HepG2 (cell line): ENCODE measurements at regions not wholly inside any gene's neighbourhood (a gene's known extent, or its start where the extent isn't known, plus 50 kb on each side); places are given as distances from the start of the nearest gene placed in this dataset.

Source experiments
- ATAC-seq: fragments of 200-7000 bp; cut with Tn5 transposase; 3 replicates; pipeline ENCODE4 v1.9.1; 2020; ENCODE audit warnings: mild to moderate bottlenecking, moderate library complexity
- BruUV-seq: library from RNA; stranded (reverse); fragments of 400-500 nt; replicated peaks from 2 replicates; lab custom pipeline; 2021; lab: Mats Ljungman, UMichigan
- CTCF ChIA-PET: fragments of 300-600 bp; formaldehyde crosslinking; extraction: SDS; loops from one replicate; lab custom pipeline; 2021; ENCODE audit warnings: low total read pairs, inconsistent platforms, low intra/inter-chr PET ratio; lab: Yijun Ruan, JAX
- POLR2A ChIA-PET: fragments of 350-600 bp; sonication (Branson Sonifier 250); formaldehyde crosslinking; loops from one replicate; lab custom pipeline; 2020; ENCODE audit warnings: antibody characterized with exemption, inconsistent platforms; lab: Yijun Ruan, JAX
- DNase-seq: peaks from one replicate; pipeline ENCODE4 v3.0.0-alpha.2; 2015; ENCODE audit warnings: low spot score
- FAIRE-seq: peaks from 3 replicates; lab custom pipeline; 2011; peaks lifted over from hg19 to GRCh38; lab: Jason Lieb, UNC
- H2AFZ ChIP-seq: one replicate; pipeline ENCODE4 v1.6.1; 2011; ENCODE audit warnings: low read length, inconsistent platforms
- H3K27ac ChIP-seq: fragments of 300-600 bp; 3 replicates; pipeline ENCODE4 v1.8.0; 2011; ENCODE audit warnings: mixed run types, mild to moderate bottlenecking, mixed read lengths, low read length, inconsistent platforms; ENCODE audit not compliant: insufficient read depth; ENCODE audit errors: extremely low read length
- H3K27me3 ChIP-seq, 2 experiments: fragments of 200-600 bp in 1 of 2; 2 replicates in 1 of 2; 3 replicates in 1 of 2; pipeline versions ENCODE4 v1.6.0 to v1.8.0; 2011; ENCODE audit warnings: low read length in 2 of 2, mild to moderate bottlenecking in 2 of 2, moderate library complexity in 2 of 2, inconsistent platforms in 1 of 2; ENCODE audit not compliant: insufficient read depth in 2 of 2, control insufficient read depth in 1 of 2
- H3K36me3 ChIP-seq, 2 experiments: fragments of 200-600 bp in 1 of 2; replicated peaks in 1 of 2; 2 replicates in 1 of 2; 3 replicates in 1 of 2; pipeline versions ENCODE4 v1.5.1 to v1.8.0; 2011; ENCODE audit warnings: low read length in 2 of 2, inconsistent platforms in 1 of 2; ENCODE audit not compliant: insufficient read depth in 2 of 2, control insufficient read depth in 1 of 2
- H3K4me1 ChIP-seq: 2 replicates; pipeline ENCODE4 v1.5.1; 2012; ENCODE audit warnings: low read length, inconsistent platforms; ENCODE audit not compliant: insufficient read depth
- H3K4me2 ChIP-seq: 2 replicates; pipeline ENCODE4 v1.6.0; 2011; ENCODE audit warnings: low read depth, low read length, inconsistent platforms
- H3K4me3 ChIP-seq, 3 experiments: fragments of 200-600 bp in 1 of 3; sonication (generic), shearing (Covaris generic) in 1 of 3; replicated peaks in 1 of 3; 2 replicates each; pipeline ENCODE4 v1.5.1; 2011 to 2016; ENCODE audit warnings: low read length in 3 of 3, inconsistent platforms in 2 of 3, low read depth in 2 of 3, mild to moderate bottlenecking in 2 of 3, control low read depth in 1 of 3, mixed read lengths in 1 of 3; ENCODE audit not compliant: insufficient read depth in 1 of 3
- H3K79me2 ChIP-seq: one replicate; pipeline ENCODE4 v1.6.1; 2011; ENCODE audit warnings: low read length, inconsistent platforms; ENCODE audit not compliant: insufficient read depth
- H3K9ac ChIP-seq: 2 replicates; pipeline ENCODE4 v1.6.0; 2011; ENCODE audit warnings: mild to moderate bottlenecking, low read depth, low read length, inconsistent platforms; ENCODE audit not compliant: insufficient read depth
- H3K9me3 ChIP-seq: 2 replicates; pipeline ENCODE4 v1.5.1; 2012; ENCODE audit warnings: mild to moderate bottlenecking, low read length
- H4K20me1 ChIP-seq: 2 replicates; pipeline ENCODE4 v1.6.0; 2011; ENCODE audit warnings: inconsistent platforms, mild to moderate bottlenecking, low read length, moderate library complexity; ENCODE audit not compliant: insufficient read depth
- CC2D1A ChIP-seq: sonication (generic); formaldehyde crosslinking; IDR thresholded peaks from 2 replicates; pipeline ENCODE4 v1.8.1; 2023; ENCODE audit warnings: mild to moderate bottlenecking, missing genetic modification reagents
- HES4 ChIP-seq: sonication (generic); formaldehyde crosslinking; IDR thresholded peaks from 2 replicates; pipeline ENCODE4 v1.9.0; 2021; ENCODE audit warnings: mild to moderate bottlenecking, missing genetic modification reagents, borderline replicate concordance
- HIVEP1 ChIP-seq: sonication (generic); formaldehyde crosslinking; IDR thresholded peaks from 2 replicates; pipeline ENCODE4 v1.4.0; 2020; ENCODE audit warnings: mild to moderate bottlenecking, missing genetic modification reagents
- HNF4A ChIP-seq: sonication (generic); formaldehyde crosslinking; IDR thresholded peaks from 2 replicates; pipeline ENCODE4 v1.4.0; 2020; ENCODE audit warnings: missing genetic modification reagents
- MIER3 ChIP-seq: IDR thresholded peaks from 2 replicates; pipeline ENCODE4 v1.6.1; 2016; ENCODE audit warnings: missing compliant biosample characterization, borderline replicate concordance
- MIXL1 ChIP-seq: IDR thresholded peaks from 2 replicates; pipeline ENCODE4 v1.6.1; 2016
- NFIB ChIP-seq: sonication (generic); formaldehyde crosslinking; IDR thresholded peaks from 2 replicates; pipeline ENCODE4 v1.9.0; 2021; ENCODE audit warnings: missing genetic modification reagents, mild to moderate bottlenecking, borderline replicate concordance
- SATB2 ChIP-seq: sonication (generic); formaldehyde crosslinking; IDR thresholded peaks from 2 replicates; pipeline ENCODE4 v1.5.0; 2020; ENCODE audit warnings: missing genetic modification reagents
- SNRNP70 ChIP-seq: fragments of 200-400 bp; formaldehyde crosslinking; IDR thresholded peaks from 2 replicates; pipeline ENCODE4 v1.6.1; 2017; ENCODE audit warnings: mild to moderate bottlenecking, low read depth, low read length, moderate library complexity
- U2AF1 ChIP-seq: fragments of 200-400 bp; formaldehyde crosslinking; optimal IDR thresholded peaks from 2 replicates; pipeline ENCODE3; 2017; ENCODE audit warnings: mild to moderate bottlenecking, low read depth, low read length
- WGBS: methylation state at CpG from one replicate; pipeline ENCODE4 v1.1.6; 2017; ENCODE audit warnings: low lambda C conversion rate; 5-methylcytosine and 5-hydroxymethylcytosine counted together
- in situ Hi-C: cut with HindIII; loops from 2 replicates; pipeline ENCODE4 v1.10.0; 2017; ENCODE audit warnings: low pct_unique_long_range_greater_than_20kb; ENCODE audit not compliant: extremely low pct_ligation_motif_present
- intact Hi-C: fragments of 100-400 bp; cut with micrococcal nuclease; formaldehyde crosslinking; loops from one replicate; pipeline ENCODE4 v1.10.0; 2022; ENCODE audit not compliant: unreplicated experiment
- TF ChIP-seq, protein P1 (sequence below): sonication (generic); formaldehyde crosslinking; IDR thresholded peaks from 2 replicates; pipeline ENCODE4 v1.8.0; 2022; ENCODE audit warnings: mild to moderate bottlenecking, missing genetic modification reagents, moderate library complexity

GRCh38 chr1:88022516-88022915 lies 661.6 kb upstream of the PKN2 start:
- Histone ChIP-seq H3K27ac (no peak overlapping the region), H2AFZ (no peak overlapping the region), H3K36me3 (no peaks in the 10 kb centered on the region), H3K79me2 (no peaks in the 10 kb centered on the region), H4K20me1 (no peaks in the 10 kb centered on the region), H3K4me3 (no peak overlapping the region), H3K9me3 (no peaks in the 10 kb centered on the region), H3K4me1 (no peaks in the 10 kb centered on the region), H3K4me2 (no peak overlapping the region), H3K27me3 (no peaks in the 10 kb centered on the region), H3K9ac (no peak overlapping the region)
- DNase-seq (no peak), FAIRE-seq (no peak), ATAC-seq (no peak)
- 20% methylated on average over 4 of the region's 4 CpGs for WGBS
- intact Hi-C loops: no loop called here
- no TSS peak for BruUV-seq
- TF ChIP-seq NFIB (CRISPR knock-in tag) (no peak), HNF4A (CRISPR knock-in tag) (no peak), HIVEP1 (no peak), U2AF1 (no peak), MIER3 (CRISPR knock-in tag) (no peak), SNRNP70 (no peak), CC2D1A (CRISPR knock-in tag) (no peak), SATB2 (CRISPR knock-in tag) (no peak), MIXL1 (no peak), HES4 (CRISPR knock-in tag) (no peak)
- TF ChIP-seq, protein P1, sequence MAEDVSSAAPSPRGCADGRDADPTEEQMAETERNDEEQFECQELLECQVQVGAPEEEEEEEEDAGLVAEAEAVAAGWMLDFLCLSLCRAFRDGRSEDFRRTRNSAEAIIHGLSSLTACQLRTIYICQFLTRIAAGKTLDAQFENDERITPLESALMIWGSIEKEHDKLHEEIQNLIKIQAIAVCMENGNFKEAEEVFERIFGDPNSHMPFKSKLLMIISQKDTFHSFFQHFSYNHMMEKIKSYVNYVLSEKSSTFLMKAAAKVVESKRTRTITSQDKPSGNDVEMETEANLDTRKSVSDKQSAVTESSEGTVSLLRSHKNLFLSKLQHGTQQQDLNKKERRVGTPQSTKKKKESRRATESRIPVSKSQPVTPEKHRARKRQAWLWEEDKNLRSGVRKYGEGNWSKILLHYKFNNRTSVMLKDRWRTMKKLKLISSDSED (CRISPR knock-in tag): no peak
- POLR2A ChIA-PET: no interaction called here
- in situ Hi-C loops: no loop called here
- CTCF ChIA-PET: no interaction called here
